ENCODE measurements at regions not wholly inside any gene's neighbourhood (a gene's known extent, or its start where the extent isn't known, plus 50 kb on each side); places are given as distances from the start of the nearest gene placed in this dataset.
A peak's percentile ranks its signal among the peaks of the same experiment; 100 is the strongest.

DNA sequence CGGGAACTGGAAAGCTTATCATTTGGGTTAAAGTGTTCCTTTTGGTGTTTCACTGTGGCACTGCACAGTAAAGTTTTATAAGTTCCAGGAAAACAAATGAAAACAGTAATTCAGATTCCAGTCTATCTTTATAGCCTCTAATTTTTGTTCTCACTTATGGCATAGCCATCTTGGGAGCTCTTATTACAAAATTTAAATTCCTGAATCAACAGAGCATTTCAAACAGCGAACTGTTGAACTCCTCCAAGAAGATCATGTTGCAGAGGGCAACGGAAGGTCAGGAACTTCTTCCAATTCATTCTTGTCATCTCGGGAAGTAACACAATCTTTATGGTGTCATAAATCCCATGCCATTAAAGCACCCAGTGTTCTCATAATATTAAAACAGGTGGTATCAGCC lies 229.1 kb downstream of the KCNC2 start:
- no peak for ATAC-seq

DNA sequence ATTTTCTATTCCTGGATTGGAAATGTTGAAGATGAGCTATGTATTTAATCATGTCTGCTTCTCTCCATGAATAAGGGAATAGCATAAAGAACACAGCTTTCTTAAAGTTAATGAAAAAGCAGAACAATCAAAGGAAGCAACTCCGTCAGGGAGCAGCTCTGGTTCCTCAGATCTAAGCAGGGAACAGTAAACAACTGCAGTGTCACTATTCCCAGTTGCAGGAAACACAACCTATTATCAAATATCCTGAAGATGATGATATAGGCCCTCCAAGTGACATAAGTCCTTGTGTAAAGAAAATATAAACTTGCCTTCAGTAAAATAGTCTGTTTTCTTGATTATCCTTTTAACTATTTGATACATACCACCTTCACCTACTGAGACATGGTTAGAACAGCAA lies 228.1 kb downstream of the KCNC2 start:
- TF ChIP-seq, protein P1, sequence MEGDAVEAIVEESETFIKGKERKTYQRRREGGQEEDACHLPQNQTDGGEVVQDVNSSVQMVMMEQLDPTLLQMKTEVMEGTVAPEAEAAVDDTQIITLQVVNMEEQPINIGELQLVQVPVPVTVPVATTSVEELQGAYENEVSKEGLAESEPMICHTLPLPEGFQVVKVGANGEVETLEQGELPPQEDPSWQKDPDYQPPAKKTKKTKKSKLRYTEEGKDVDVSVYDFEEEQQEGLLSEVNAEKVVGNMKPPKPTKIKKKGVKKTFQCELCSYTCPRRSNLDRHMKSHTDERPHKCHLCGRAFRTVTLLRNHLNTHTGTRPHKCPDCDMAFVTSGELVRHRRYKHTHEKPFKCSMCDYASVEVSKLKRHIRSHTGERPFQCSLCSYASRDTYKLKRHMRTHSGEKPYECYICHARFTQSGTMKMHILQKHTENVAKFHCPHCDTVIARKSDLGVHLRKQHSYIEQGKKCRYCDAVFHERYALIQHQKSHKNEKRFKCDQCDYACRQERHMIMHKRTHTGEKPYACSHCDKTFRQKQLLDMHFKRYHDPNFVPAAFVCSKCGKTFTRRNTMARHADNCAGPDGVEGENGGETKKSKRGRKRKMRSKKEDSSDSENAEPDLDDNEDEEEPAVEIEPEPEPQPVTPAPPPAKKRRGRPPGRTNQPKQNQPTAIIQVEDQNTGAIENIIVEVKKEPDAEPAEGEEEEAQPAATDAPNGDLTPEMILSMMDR (IDR thresholded peaks at IDR 0.05): no peak
- DNase-seq: peak in 1 of 4 donors; percentile 2
- H3K27me3 ChIP-seq: no peaks in the 10 kb centered on the region

More for the DNA sequence above, 229.1 kb downstream of the KCNC2 start:
- H3K9me3 ChIP-seq: no peaks in the 10 kb centered on the region
- intact Hi-C loops (cut with DNase I): no loop called here
- no peaks in the 10 kb centered on the region for H3K36me3 ChIP-seq
- H3K4me3 ChIP-seq: no peak overlapping the region
- H3K27ac ChIP-seq: no peak overlapping the region
- H3K4me1 ChIP-seq: no peaks in the 10 kb centered on the region
- DNase-seq: no peak
- TF ChIP-seq, protein P1 (IDR thresholded peaks at IDR 0.05): no peak
- no peaks in the 10 kb centered on the region for H3K27me3 ChIP-seq

DNA sequence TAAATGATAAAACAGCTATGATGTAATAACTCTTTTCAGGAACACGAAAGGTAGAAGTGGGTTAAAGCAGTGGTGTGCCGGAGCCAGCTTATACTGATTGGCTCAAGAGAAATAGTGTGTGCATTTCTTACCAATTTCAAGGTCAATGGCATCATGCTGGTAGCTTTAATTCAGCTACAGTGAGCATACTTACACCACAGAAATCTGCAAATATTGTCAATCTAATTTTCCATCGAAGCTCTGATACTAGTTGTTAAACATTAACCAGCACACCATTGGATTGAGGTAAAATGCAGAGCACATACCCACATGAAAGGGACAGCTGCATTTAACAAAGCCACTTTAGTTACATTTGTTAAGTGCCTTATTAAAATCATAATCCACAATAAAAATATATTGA lies 225.7 kb downstream of the KCNC2 start:
- Histone ChIP-seq H3K9me3 (no peaks in the 10 kb centered on the region), H3K36me3 (no peaks in the 10 kb centered on the region), H3K27ac (no peak overlapping the region), H3K4me1 (no peaks in the 10 kb centered on the region), H3K27me3 (no peaks in the 10 kb centered on the region), H3K4me3 (no peak overlapping the region)
- TF ChIP-seq, protein P1 (IDR thresholded peaks at IDR 0.05): no peak
- no peak for DNase-seq
- no peak for ATAC-seq
- intact Hi-C loops (cut with DNase I): no loop called here

More for the DNA sequence above, 228.1 kb downstream of the KCNC2 start:
- no peak for ATAC-seq
- no peaks in the 10 kb centered on the region for H3K4me1 ChIP-seq
- intact Hi-C loops (cut with DNase I): no loop called here
- no peak overlapping the region for H3K27ac ChIP-seq
- no peaks in the 10 kb centered on the region for H3K9me3 ChIP-seq
- H3K4me3 ChIP-seq: no peak overlapping the region
- no peaks in the 10 kb centered on the region for H3K36me3 ChIP-seq

DNA sequence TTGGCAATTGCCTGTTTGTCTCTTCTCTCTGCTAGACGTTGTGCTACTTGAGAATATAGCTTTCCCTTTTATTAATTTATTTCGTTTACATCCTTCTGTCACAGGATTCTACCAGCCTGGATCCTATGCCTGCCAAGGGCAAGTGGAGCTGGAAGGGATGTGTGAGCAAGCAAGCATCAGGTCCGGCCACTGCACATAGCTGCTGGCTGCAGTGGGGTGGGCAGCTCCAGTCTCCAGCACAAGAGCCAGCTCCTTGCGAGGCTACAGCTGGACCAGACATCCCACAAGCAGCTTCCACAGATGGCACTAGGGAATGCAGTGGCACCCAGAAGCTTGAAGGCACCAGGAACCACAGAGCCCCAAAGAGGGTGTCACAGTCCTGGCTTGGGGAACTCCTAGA lies 225.0 kb downstream of the KCNC2 start:
- Histone ChIP-seq H3K4me1 (no peaks in the 10 kb centered on the region), H3K9me3 (no peaks in the 10 kb centered on the region), H3K36me3 (no peaks in the 10 kb centered on the region), H3K27ac (no peak overlapping the region), H3K4me3 (no peak overlapping the region), H3K27me3 (no peaks in the 10 kb centered on the region)
- TF ChIP-seq, protein P1 (IDR thresholded peaks at IDR 0.05): no peak
- DNase-seq (no peak), ATAC-seq (no peak)
- intact Hi-C loops (cut with DNase I): no loop called here

DNA sequence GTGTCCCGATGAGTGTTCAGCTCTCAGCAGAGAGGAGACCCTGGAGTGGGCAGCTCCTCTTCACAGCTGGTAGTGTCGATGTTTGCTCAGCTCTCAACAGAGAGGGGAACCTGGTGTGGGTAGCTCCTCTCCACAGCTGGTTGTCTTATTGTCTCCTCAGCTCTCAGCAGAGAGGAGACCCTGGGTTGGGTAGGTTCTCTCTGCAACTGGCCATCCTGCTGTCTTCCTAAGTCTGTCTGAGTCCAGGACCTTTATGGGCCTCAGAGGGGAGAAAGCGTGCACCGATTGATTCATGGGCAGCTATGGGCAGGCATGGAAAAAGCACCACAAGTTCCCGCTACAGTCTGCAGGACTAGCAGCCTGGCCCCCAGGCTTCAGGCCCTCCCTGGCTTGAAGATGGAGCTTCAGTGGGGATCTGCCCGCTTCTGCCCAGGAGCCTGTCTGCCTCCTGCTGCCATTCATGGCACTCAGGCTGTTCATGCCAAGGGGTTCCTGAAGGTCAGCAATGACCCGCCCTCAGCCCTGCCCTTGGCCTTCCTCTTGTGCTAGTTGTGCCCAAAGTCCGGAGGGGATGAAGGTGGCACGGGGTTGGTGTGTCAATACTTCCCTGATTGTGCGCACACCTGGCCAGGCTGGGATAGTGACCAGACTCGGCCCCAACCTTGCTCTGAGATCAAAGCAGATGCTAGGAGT lies 224.2 kb downstream of the KCNC2 start:
- H3K9me3 ChIP-seq: no peaks in the 10 kb centered on the region
- H3K36me3 ChIP-seq: no peaks in the 10 kb centered on the region
- no peaks in the 10 kb centered on the region for H3K27me3 ChIP-seq
- H3K4me3 ChIP-seq: no peak overlapping the region
- DNase-seq (peak in 1 of 4 donors; percentile 29), ATAC-seq (no peak)
- intact Hi-C loops (cut with DNase I): no loop called here
- no peaks in the 10 kb centered on the region for H3K4me1 ChIP-seq
- no peak overlapping the region for H3K27ac ChIP-seq
- TF ChIP-seq, protein P1 (IDR thresholded peaks at IDR 0.05): no peak

Data from left lung (tissue), 4 donors.